Activated CD4-positive, CD25-positive, alpha-beta regulatory T cell treated with anti-CD3 and anti-CD28 coated beads, Interleukin-2, amount 50 U/mL, for 24 hours (primary cell): ENCODE measurements at regions not wholly inside any gene's neighbourhood (a gene's known extent, or its start where the extent isn't known, plus 50 kb on each side); places are given as distances from the start of the nearest gene placed in this dataset.
"Not testable (repeated sequence)": the region's sequence is repeated elsewhere in the genome, so short reads cannot be mapped to it uniquely, and the experiment has no call there.

Experiments
- ATAC-seq, 2 donors: fragments of 150-1000 bp; cut with Tn5 transposase; one replicate each; pipeline ENCODE4 v1.10.0; 2021; ENCODE audit warnings: mild to moderate bottlenecking in 1 of 2, moderate library complexity in 1 of 2

DNA sequence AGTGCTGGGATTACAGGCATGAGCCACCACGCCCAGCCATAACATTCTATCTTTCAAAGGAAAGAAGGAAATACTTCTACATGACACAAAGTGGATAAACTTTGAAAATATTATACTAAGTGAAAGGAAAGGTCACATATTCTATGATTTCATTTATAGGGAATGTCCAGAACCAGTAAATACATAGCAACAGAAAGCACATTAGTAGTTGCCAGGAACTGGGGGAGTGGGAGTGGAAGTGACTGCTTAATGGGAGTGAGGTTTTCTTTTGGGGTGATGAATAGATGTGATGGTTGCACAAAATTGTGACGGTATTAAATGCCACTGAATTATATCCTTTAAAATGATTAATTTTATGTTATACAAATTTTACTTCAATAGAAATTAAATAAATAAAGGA lies 95.7 kb upstream of the IL15 start:
- ATAC-seq, result no peak

- ATAC-seq, result no peak
Observed at GRCh38 chr4:141541851-141542250, 94.5 kb upstream of the IL15 start.

- no peak for ATAC-seq
Observed at GRCh38 chr4:141543176-141543575, 93.2 kb upstream of the IL15 start.

GRCh38 chr4:141543706-141544105 lies 92.7 kb upstream of the IL15 start:
- no peak for ATAC-seq

GRCh38 chr4:141548791-141549190 lies 87.6 kb upstream of the IL15 start:
- no peak for ATAC-seq

DNA sequence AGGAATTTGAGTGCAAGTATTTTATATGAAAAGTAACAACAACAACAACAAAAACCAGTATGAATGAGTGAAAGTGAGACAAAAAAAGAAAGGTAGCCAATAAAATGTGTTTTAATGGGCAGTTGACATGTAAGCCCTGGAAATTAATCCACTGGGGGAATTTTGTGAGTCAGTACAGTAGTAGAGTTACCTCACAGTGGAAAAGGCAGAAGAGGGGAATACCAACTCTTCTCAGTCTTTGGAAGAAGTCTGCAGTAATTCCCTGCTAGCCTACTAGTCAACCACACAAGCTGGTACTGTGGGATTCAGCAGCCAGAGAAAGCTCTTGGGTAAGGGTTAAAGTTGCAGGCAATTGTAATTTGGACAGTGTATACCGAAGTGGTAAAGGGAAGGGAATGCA lies 76.3 kb upstream of the IL15 start:
- ATAC-seq, result no peak

DNA sequence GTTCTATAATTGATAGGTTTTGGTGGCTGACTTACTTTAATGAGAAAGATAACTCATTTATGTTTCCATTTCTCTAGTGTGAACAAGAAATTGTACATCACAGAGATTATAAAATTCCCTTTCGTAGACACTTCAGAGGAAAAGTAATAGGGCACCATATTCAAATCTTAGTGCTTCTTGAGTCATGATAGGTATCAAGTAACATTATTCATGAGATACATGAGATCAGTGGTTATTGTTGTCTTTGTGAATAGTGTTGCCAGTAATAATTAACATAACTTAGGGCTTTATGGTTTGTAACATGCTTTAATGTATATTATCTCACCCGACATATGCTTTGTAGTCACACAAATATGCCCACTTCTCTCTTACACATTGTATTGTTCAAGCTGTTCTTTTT lies 73.7 kb upstream of the IL15 start:
- ATAC-seq, result no peak

- ATAC-seq, result no peak
Observed at GRCh38 chr4:141563723-141564122, 72.7 kb upstream of the IL15 start.

- ATAC-seq, result not testable (repeated sequence)
Observed at GRCh38 chr4:141564961-141565360, 71.4 kb upstream of the IL15 start.

- ATAC-seq, result no peak
Observed at GRCh38 chr4:141565379-141566089, 70.8 kb upstream of the IL15 start.

GRCh38 chr4:141567326-141567915 lies 69.0 kb upstream of the IL15 start:
- ATAC-seq, result no peak

DNA sequence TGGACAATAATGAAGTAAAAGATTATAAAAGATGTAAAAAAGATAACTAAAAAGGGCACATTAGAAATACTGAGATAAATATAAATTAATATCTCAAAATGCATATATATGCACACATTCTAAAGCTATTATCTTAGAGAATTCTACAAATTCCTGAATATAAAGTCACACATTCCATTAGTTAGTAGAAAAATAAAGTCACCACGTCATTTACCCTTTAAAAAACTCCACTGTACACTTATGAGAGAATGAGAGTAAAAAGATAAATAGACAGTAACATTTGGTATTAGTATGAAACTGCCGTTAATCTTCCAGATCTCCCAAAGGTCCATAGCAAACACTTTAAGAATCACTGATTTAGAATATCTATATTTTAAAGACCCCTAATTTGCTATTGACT lies 67.2 kb upstream of the IL15 start:
- ATAC-seq, result no peak

GRCh38 chr4:141570290-141570689 lies 66.1 kb upstream of the IL15 start:
- no peak for ATAC-seq

- ATAC-seq, result no peak
Observed at GRCh38 chr4:141571362-141571761, 65.0 kb upstream of the IL15 start.

GRCh38 chr4:141571793-141572192 lies 64.6 kb upstream of the IL15 start:
- ATAC-seq, result no peak

GRCh38 chr4:141573678-141574077 lies 62.7 kb upstream of the IL15 start:
- no peak for ATAC-seq

DNA sequence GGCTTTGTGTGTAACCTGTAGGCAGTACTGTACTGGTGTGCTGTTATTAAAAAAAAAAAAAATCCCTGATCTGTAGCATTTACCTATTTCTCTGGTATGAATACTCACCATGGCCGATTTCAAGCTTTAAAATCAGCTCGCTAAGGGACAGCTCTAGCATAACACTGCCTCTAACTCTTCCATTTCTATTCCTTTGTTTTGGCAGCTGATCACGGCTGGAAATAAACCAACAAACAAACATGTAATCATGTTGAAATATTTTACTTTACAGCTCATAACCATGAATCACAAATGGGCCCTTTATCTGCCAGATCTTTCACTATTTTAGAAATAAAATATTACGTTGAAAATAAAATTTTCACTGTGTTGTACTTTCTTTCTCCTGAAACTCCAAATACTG lies 60.5 kb upstream of the IL15 start:
- no peak for ATAC-seq

GRCh38 chr4:141576585-141577110 lies 59.7 kb upstream of the IL15 start:
- no peak for ATAC-seq

GRCh38 chr4:141578451-141578850 lies 57.9 kb upstream of the IL15 start:
- no peak for ATAC-seq

DNA sequence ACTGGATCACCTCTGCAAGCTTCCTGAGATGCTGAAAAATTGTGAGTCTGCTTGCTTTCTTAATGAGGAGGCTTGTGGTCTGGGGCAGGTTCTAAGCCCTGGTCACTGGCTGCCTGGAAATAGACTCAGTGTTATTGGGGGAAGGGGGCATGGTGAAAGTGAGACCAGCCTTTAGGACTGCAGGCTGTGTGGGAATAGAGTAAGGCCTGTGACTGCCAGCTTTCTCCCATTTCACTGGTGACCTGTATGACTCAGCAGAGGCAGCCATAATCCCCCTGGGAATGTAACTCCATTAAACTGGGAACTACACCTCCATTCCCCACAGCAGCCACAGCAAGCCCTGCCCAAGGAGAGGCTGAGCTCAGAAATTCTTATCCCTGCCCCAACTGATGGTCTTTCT lies 55.9 kb upstream of the IL15 start:
- ATAC-seq, result no peak
